GM06990 (cell line): ENCODE measurements at regions not wholly inside any gene's neighbourhood (a gene's known extent, or its start where the extent isn't known, plus 50 kb on each side); places are given as distances from the start of the nearest gene placed in this dataset.
A peak's percentile ranks its signal among the peaks of the same experiment; 100 is the strongest.

Experiments
- DNase-seq: peaks from one replicate; pipeline ENCODE4 v3.0.0-alpha.2; 2011; ENCODE audit not compliant: insufficient read length; ENCODE audit errors: extremely low read depth
- H3K27me3 ChIP-seq: replicated peaks from 2 replicates; pipeline ENCODE4 v1.6.0; 2011; ENCODE audit warnings: low read length; ENCODE audit not compliant: control insufficient read depth, insufficient read depth
- H3K36me3 ChIP-seq: 2 replicates; pipeline ENCODE4 v1.5.1; 2011; ENCODE audit warnings: low read length; ENCODE audit not compliant: control insufficient read depth, insufficient read depth
- H3K4me3 ChIP-seq: replicated peaks from 2 replicates; pipeline ENCODE4 v1.5.1; 2011; ENCODE audit warnings: low read depth, mild to moderate bottlenecking, control low read depth, low read length
- TF ChIP-seq, protein P1 (sequence below): IDR thresholded peaks from 2 replicates; pipeline ENCODE4 v1.5.1; 2011; ENCODE audit warnings: low read length, control low read depth, mild to moderate bottlenecking, inconsistent platforms; ENCODE audit not compliant: insufficient read depth, poor library complexity, severe bottlenecking

DNA sequence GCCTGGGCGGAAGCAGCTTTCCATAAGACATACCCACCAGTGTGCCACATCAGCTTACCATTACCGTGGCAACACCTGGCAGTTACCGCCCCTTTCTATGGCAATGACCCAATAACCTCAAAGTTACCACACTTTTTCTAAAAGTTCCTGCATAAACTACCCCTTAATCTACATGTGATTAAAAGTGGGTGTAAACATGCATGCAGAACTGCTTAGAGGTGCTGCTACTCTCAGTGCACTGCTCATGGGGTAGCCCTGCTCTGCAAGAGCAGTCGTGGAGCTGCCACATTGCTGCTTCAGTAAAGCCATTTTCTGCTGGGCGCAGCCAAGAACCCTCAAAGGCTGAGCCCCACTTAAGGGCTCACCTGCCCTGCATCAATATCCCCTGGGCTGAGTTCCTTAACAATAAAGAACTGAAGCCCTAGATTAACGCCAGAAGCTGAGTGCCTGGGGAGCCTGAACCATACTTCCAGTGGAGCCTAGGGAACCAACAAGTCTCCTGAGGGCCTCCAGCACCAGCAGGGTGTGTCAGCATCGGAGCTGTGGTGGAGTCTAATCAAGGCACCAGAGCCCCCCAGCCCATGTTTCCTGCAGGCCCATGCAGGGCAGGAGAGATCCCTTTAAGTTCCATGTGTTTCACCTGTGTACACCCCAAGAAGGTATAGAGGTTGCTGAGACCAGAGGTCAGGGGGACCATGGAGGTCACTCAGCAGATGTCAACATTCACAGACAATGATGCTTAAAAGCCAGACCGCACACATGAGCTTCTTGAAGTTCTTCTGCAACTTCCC is 1198.1 kb downstream of the UQCRFS1 start:
- no peak overlapping the region for H3K4me3 ChIP-seq
- no peaks in the 10 kb centered on the region for H3K27me3 ChIP-seq
- no peaks in the 10 kb centered on the region for H3K36me3 ChIP-seq
- DNase-seq = no peak
- TF ChIP-seq, protein P1, sequence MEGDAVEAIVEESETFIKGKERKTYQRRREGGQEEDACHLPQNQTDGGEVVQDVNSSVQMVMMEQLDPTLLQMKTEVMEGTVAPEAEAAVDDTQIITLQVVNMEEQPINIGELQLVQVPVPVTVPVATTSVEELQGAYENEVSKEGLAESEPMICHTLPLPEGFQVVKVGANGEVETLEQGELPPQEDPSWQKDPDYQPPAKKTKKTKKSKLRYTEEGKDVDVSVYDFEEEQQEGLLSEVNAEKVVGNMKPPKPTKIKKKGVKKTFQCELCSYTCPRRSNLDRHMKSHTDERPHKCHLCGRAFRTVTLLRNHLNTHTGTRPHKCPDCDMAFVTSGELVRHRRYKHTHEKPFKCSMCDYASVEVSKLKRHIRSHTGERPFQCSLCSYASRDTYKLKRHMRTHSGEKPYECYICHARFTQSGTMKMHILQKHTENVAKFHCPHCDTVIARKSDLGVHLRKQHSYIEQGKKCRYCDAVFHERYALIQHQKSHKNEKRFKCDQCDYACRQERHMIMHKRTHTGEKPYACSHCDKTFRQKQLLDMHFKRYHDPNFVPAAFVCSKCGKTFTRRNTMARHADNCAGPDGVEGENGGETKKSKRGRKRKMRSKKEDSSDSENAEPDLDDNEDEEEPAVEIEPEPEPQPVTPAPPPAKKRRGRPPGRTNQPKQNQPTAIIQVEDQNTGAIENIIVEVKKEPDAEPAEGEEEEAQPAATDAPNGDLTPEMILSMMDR = no peak

DNA sequence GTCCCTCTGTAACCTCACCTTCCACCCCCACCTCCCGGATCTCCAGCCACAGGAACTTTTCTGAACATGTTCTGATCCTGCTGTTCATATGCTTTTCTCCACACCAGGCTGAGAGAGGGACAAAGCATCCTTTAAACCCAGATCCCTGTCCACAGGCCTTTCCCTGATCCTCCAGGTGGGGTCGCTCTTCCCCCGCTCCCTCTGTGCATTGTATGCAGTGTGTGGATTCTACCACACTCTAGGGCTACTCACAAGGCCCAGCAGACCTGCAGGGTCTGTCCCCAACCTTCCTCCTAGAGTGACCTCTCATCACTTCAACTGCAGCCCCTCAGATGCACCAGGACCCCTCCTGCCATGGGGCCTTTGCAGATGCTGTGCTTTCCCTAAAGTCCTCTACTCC is 1200.6 kb downstream of the UQCRFS1 start:
- Histone ChIP-seq H3K4me3 (no peak overlapping the region), H3K27me3 (no peaks in the 10 kb centered on the region), H3K36me3 (no peaks in the 10 kb centered on the region)
- DNase-seq = no peak
- TF ChIP-seq, protein P1 = peak; percentile 84

DNA sequence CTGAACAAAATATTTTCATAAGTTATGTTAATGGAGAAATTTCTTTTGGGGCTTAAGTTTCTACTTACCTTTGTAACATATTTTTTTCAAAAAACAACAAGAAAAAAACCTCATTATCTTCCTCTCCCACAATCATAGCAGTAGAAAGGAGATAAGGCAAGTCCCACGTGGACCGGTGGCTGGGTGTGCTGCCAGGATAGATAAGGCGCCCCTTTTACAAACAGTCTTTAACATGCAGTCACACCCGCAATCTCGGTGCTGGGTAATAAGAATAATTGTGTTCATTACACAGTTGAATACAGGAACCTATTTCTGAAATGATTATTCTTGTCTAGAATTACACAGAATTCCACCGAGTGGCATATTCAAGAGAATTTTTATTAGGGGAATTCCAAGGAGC is 1202.3 kb downstream of the UQCRFS1 start:
- Histone ChIP-seq H3K36me3 (no peaks in the 10 kb centered on the region), H3K4me3 (no peak overlapping the region), H3K27me3 (no peaks in the 10 kb centered on the region)
- TF ChIP-seq, protein P1 = no peak
- DNase-seq = no peak

DNA sequence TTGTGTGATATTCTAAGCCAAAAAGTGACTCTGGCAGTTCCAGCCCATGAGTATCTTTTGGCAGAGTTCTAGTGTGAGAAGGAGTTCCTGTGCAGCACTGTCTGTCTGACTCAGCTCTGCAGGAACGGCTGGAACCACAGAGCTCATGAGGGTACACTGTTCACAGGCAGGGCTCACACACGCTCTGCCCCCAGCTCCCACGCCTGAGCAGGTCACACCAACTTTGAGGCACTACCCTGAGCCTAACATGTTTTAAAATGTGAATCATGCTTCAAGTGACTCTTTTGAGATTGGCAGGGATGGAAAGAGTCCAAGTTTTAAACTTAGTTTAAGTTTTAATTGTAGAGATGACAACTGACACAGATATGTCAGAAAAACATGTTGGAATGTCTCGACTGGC is 1203.3 kb downstream of the UQCRFS1 start:
- Histone ChIP-seq H3K27me3 (no peaks in the 10 kb centered on the region), H3K36me3 (no peaks in the 10 kb centered on the region), H3K4me3 (no peak overlapping the region)
- no peak for DNase-seq
- TF ChIP-seq, protein P1 = no peak

DNA sequence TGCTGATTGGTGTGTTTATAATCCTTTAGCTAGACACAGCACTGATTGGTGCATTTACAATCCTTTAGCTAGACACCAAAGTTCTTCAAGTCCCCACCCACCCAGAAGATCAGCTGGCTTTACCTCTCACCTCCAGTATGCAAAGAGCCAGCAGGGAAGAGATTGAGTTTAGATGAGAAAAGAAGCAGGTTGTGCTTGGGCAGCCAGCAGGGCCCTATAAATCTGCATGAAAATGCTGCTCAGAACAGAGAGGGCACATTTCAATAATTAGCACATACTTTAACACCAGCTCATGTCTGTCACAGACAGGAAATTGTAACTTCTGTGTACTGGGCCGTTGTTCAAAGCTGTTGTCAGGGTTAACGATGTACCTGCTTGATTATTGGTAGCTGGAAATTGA is 1204.3 kb downstream of the UQCRFS1 start:
- TF ChIP-seq, protein P1 = no peak
- no peak overlapping the region for H3K4me3 ChIP-seq
- H3K36me3 ChIP-seq = no peaks in the 10 kb centered on the region
- no peak for DNase-seq
- H3K27me3 ChIP-seq = no peaks in the 10 kb centered on the region

DNA sequence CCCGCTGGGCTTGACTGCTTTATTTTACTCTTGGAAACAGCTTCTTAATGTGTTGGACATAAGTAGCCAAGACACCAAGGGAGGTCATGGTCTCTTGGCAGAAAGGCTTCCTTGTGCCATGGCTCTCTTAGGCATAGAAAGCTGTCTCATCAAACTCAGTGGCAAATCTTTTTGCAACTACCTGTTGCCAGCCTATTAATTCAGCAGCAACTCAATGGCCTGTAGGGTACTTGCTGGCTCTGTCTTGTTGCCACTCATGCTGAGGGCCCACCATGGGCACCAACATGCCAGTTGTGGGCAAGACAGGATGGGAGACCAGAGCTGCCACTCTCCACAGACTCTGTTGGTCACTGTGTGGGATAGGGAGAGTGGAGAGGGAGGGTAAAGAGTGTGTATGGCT is 1209.4 kb downstream of the UQCRFS1 start:
- no peak for DNase-seq
- Histone ChIP-seq H3K4me3 (no peak overlapping the region), H3K27me3 (no peaks in the 10 kb centered on the region), H3K36me3 (no peaks in the 10 kb centered on the region)
- TF ChIP-seq, protein P1 = no peak
